ENCODE measurements at regions not wholly inside any gene's neighbourhood (a gene's known extent, or its start where the extent isn't known, plus 50 kb on each side); places are given as distances from the start of the nearest gene placed in this dataset.

DNA sequence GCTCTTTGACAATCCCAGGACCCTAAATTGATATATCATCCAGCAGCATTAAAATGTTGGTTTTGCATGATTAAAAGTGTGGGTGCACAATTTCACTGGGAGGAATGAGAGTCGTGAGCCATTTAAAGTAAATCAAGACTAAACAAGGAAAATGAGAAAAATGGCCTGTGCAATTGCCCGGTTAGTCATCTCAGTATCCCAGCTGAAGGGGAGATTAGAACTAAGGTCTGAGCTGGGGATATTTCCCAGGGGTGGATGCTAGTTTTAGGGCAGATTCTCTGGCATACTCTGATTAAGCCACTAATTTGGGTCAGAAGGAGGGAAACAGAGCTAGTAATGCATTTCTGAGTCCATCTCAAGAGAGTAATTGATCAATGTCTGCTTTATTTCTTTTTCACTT, 177.2 kb downstream of the EN1 start:
- H3K9me2 ChIP-seq (replicated peaks; ENCODE audit: insufficient read depth, low read length), result no peaks in the 10 kb centered on the region
- H3K79me2 ChIP-seq (ENCODE audit: insufficient read depth, low read length), result no peaks in the 10 kb centered on the region
- no peak overlapping the region for H3K27ac ChIP-seq (ENCODE audit: low read depth, low read length)
- TF ChIP-seq, protein P1, sequence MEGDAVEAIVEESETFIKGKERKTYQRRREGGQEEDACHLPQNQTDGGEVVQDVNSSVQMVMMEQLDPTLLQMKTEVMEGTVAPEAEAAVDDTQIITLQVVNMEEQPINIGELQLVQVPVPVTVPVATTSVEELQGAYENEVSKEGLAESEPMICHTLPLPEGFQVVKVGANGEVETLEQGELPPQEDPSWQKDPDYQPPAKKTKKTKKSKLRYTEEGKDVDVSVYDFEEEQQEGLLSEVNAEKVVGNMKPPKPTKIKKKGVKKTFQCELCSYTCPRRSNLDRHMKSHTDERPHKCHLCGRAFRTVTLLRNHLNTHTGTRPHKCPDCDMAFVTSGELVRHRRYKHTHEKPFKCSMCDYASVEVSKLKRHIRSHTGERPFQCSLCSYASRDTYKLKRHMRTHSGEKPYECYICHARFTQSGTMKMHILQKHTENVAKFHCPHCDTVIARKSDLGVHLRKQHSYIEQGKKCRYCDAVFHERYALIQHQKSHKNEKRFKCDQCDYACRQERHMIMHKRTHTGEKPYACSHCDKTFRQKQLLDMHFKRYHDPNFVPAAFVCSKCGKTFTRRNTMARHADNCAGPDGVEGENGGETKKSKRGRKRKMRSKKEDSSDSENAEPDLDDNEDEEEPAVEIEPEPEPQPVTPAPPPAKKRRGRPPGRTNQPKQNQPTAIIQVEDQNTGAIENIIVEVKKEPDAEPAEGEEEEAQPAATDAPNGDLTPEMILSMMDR (IDR thresholded peaks at IDR 0.05; ENCODE audit: insufficient read depth, low read length, poor library complexity, severe bottlenecking), result no peak
- TF ChIP-seq EZH2phosphoT487 (conservative IDR thresholded peaks at IDR 0.05; ENCODE audit: low read length), result no peak
- no peak overlapping the region for H3K4me3 ChIP-seq (ENCODE audit: insufficient read depth, low read length, poor library complexity, severe bottlenecking)
- H3F3A ChIP-seq (ENCODE audit: insufficient read depth), result no peaks in the 10 kb centered on the region
- no peaks in the 10 kb centered on the region for H3K9me3 ChIP-seq (ENCODE audit: insufficient read depth, low read length)
- no peak overlapping the region for H2AFZ ChIP-seq (ENCODE audit: low read depth, low read length, severe bottlenecking)
- no peak overlapping the region for H3K9ac ChIP-seq (ENCODE audit: low read length)
- H3K27me3 ChIP-seq (ENCODE audit: low read length), result no peaks in the 10 kb centered on the region
- no peaks in the 10 kb centered on the region for H3K36me3 ChIP-seq (ENCODE audit: low read length)
- no peaks in the 10 kb centered on the region for H4K20me1 ChIP-seq (ENCODE audit: low read depth, low read length)
- no peak overlapping the region for H3K4me2 ChIP-seq (ENCODE audit: low read depth, low read length, poor library complexity, severe bottlenecking)

DNA sequence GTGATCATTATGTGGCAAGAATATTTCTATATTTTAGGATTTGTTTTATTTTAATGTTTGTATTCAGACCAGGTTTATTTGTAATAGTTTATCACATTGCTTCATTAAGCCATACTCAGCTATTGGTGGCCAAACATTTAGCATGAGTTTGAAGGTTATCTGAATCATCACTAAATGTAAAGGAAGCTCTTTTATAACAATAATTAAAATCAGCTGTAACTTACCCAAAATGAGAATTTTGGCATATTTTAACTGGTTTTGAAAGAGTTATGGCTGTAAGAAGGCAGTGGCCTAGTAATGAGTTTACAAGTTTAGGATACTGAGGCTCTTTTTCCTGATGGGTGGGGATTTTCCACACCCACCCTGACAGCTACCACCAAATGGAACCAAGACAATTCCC, 177.8 kb downstream of the EN1 start:
- H3K27me3 ChIP-seq (ENCODE audit: low read length), result no peaks in the 10 kb centered on the region
- no peaks in the 10 kb centered on the region for H4K20me1 ChIP-seq (ENCODE audit: low read depth, low read length)
- H3K4me2 ChIP-seq (ENCODE audit: low read depth, low read length, poor library complexity, severe bottlenecking), result no peak overlapping the region
- no peaks in the 10 kb centered on the region for H3K9me3 ChIP-seq (ENCODE audit: insufficient read depth, low read length)
- H3K79me2 ChIP-seq (ENCODE audit: insufficient read depth, low read length), result no peaks in the 10 kb centered on the region
- H3K27ac ChIP-seq (ENCODE audit: low read depth, low read length), result no peak overlapping the region
- no peak overlapping the region for H2AFZ ChIP-seq (ENCODE audit: low read depth, low read length, severe bottlenecking)
- no peaks in the 10 kb centered on the region for H3K36me3 ChIP-seq (ENCODE audit: low read length)
- no peak overlapping the region for H3K9ac ChIP-seq (ENCODE audit: low read length)
- no peak overlapping the region for H3K4me3 ChIP-seq (ENCODE audit: insufficient read depth, low read length, poor library complexity, severe bottlenecking)
- TF ChIP-seq, protein P1 (IDR thresholded peaks at IDR 0.05; ENCODE audit: insufficient read depth, low read length, poor library complexity, severe bottlenecking), result no peak
- TF ChIP-seq EZH2phosphoT487 (conservative IDR thresholded peaks at IDR 0.05; ENCODE audit: low read length), result no peak
- H3K9me2 ChIP-seq (replicated peaks; ENCODE audit: insufficient read depth, low read length), result no peaks in the 10 kb centered on the region
- H3F3A ChIP-seq (ENCODE audit: insufficient read depth), result no peaks in the 10 kb centered on the region

DNA sequence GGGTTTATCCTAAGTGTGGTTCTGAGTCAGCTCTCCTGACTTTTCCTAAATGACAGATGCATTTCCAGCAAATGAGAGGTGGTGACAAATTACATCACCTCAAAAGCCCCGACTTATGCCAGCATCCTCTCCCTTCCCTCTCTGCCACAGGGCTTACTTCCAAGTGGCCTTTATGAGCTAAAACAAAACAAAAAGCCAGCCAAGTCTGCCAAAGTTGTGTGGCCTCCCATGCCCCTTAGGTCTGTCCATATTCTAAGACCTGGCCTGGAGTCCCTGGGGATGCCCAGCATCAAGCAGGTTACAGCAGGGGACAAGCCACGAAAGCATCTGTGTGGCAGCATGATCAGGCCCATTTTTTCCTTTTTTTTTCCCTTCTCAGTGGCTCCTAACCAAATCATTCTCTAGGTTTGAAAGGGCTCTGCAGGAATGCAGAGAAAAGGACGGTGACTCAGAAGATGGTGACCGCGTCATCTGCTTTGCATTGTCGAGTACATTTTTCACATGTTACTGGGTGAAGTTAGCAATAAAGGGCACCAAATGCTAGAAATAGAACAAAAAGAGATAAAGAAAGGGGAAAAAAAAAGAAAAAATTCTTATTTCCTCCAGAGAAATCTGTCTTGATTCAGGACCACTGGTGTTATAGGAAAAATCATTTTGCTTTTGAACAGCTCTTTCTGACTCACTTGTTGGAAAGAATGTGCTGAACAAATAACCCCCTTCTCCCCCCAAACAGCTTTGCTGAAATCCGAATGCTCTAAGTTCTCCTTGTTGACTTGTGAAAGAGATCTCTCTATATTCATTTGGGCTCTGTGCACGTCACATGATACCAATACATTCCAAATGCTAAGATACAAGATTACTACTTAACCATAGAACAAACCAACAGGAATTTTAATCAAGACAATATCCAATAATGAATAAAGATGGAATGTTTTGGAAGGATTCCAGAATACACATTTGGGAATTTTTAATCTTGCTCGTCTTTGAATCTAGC, 178.7 kb downstream of the EN1 start:
- TF ChIP-seq EZH2phosphoT487 (conservative IDR thresholded peaks at IDR 0.05; ENCODE audit: low read length), result no peak
- TF ChIP-seq, protein P1 (IDR thresholded peaks at IDR 0.05; ENCODE audit: insufficient read depth, low read length, poor library complexity, severe bottlenecking), result no peak
- no peaks in the 10 kb centered on the region for H3K9me2 ChIP-seq (replicated peaks; ENCODE audit: insufficient read depth, low read length)
- H3K9ac ChIP-seq (ENCODE audit: low read length), result no peak overlapping the region
- H3K4me3 ChIP-seq (ENCODE audit: insufficient read depth, low read length, poor library complexity, severe bottlenecking), result no peak overlapping the region
- no peaks in the 10 kb centered on the region for H3K9me3 ChIP-seq (ENCODE audit: insufficient read depth, low read length)
- no peak overlapping the region for H3K27ac ChIP-seq (ENCODE audit: low read depth, low read length)
- H3F3A ChIP-seq (ENCODE audit: insufficient read depth), result no peaks in the 10 kb centered on the region
- H3K27me3 ChIP-seq (ENCODE audit: low read length), result no peaks in the 10 kb centered on the region
- no peaks in the 10 kb centered on the region for H3K79me2 ChIP-seq (ENCODE audit: insufficient read depth, low read length)
- H4K20me1 ChIP-seq (ENCODE audit: low read depth, low read length), result no peaks in the 10 kb centered on the region
- H2AFZ ChIP-seq (ENCODE audit: low read depth, low read length, severe bottlenecking), result no peak overlapping the region
- H3K4me2 ChIP-seq (ENCODE audit: low read depth, low read length, poor library complexity, severe bottlenecking), result no peak overlapping the region
- H3K36me3 ChIP-seq (ENCODE audit: low read length), result no peaks in the 10 kb centered on the region

Data from SU-DHL-6 (cell line).